H1 (cell line): ENCODE measurements at regions not wholly inside any gene's neighbourhood (a gene's known extent, or its start where the extent isn't known, plus 50 kb on each side); places are given as distances from the start of the nearest gene placed in this dataset.
"Not testable (repeated sequence)": the region's sequence is repeated elsewhere in the genome, so short reads cannot be mapped to it uniquely, and the experiment has no call there.

Experiments used
- CTCF ChIA-PET: fragments of 300-600 bp; sonication (Branson Sonifier 250); formaldehyde crosslinking; loops from one replicate; lab custom pipeline; 2021; ENCODE audit not compliant: partially characterized antibody; lab: Charles Lee
- POLR2A ChIA-PET: fragments of 300-600 bp; sonication (Branson Sonifier 250); formaldehyde crosslinking; loops from one replicate; lab custom pipeline; 2021; ENCODE audit warnings: inconsistent platforms; ENCODE audit not compliant: partially characterized antibody; lab: Charles Lee
- DNase-seq, 2 experiments: peaks; one replicate each; pipeline versions ENCODE4 v3.0.0 to v3.0.0-alpha.2; 2010 to 2022; ENCODE audit warnings: low spot score in 2 of 2, low read depth in 1 of 2, mixed read lengths in 1 of 2
- FAIRE-seq: peaks from 2 replicates; lab custom pipeline; 2011; peaks lifted over from hg19 to GRCh38; lab: Jason Lieb, UNC
- H2AFZ ChIP-seq: 2 replicates; pipeline ENCODE4 v1.8.1; 2012; ENCODE audit warnings: low read length, inconsistent platforms
- H2AK5ac ChIP-seq: 2 replicates; pipeline ENCODE4 v1.6.1; 2013; ENCODE audit warnings: low read depth, low read length
- H2BK120ac ChIP-seq: replicated peaks from 2 replicates; pipeline ENCODE3; 2013; ENCODE audit warnings: low read depth, low read length, inconsistent platforms
- H2BK12ac ChIP-seq: 2 replicates; pipeline ENCODE4 v1.6.1; 2013; ENCODE audit warnings: low read depth, low read length
- H2BK15ac ChIP-seq: 2 replicates; pipeline ENCODE4 v1.6.1; 2013; ENCODE audit warnings: low read length
- H2BK20ac ChIP-seq: 2 replicates; pipeline ENCODE4 v1.6.1; 2013; ENCODE audit warnings: low read length
- H2BK5ac ChIP-seq: 2 replicates; pipeline ENCODE4 v1.6.1; 2013; ENCODE audit warnings: low read depth, low read length
- H3K14ac ChIP-seq: 2 replicates; pipeline ENCODE4 v1.6.1; 2013; ENCODE audit warnings: inconsistent platforms; ENCODE audit not compliant: insufficient read length
- H3K18ac ChIP-seq: 2 replicates; pipeline ENCODE4 v1.6.1; 2013; ENCODE audit warnings: low read length; ENCODE audit errors: extremely low read depth
- H3K23ac ChIP-seq: 2 replicates; pipeline ENCODE4 v1.6.1; 2013; ENCODE audit warnings: inconsistent platforms; ENCODE audit not compliant: insufficient read length
- H3K23me2 ChIP-seq: 2 replicates; pipeline ENCODE4 v1.6.1; 2013; ENCODE audit warnings: low read depth, low read length
- H3K27ac ChIP-seq: 2 replicates; pipeline ENCODE4 v1.6.1; 2011; ENCODE audit warnings: low read depth, low read length, inconsistent platforms
- H3K27me3 ChIP-seq, 4 experiments: replicated peaks in 1 of 4; 1 replicate in 1 of 4; 2 replicates in 3 of 4; pipeline versions ENCODE4 v1.6.1 to v1.8.1; 2011 to 2013; ENCODE audit warnings: low read length in 3 of 4, mild to moderate bottlenecking in 3 of 4, inconsistent platforms in 2 of 4, mixed read lengths in 2 of 4, moderate library complexity in 1 of 4; ENCODE audit not compliant: control insufficient read depth in 3 of 4, insufficient read depth in 3 of 4; ENCODE audit errors: extremely low read depth in 1 of 4
- H3K36me3 ChIP-seq, 4 experiments: 2 replicates each; pipeline versions ENCODE4 v1.6.1 to v1.8.1; 2011 to 2013; ENCODE audit warnings: mild to moderate bottlenecking in 4 of 4, low read length in 3 of 4, moderate library complexity in 2 of 4, control low read depth in 1 of 4, inconsistent platforms in 1 of 4; ENCODE audit not compliant: insufficient read depth in 4 of 4, control insufficient read depth in 2 of 4
- H3K4ac ChIP-seq: replicated peaks from 2 replicates; pipeline ENCODE3; 2013; ENCODE audit warnings: low read length, low read depth, mixed read lengths, inconsistent platforms; ENCODE audit not compliant: insufficient read length
- H3K4me1 ChIP-seq, 4 experiments: replicated peaks in 1 of 4; 1 replicate in 1 of 4; 2 replicates in 3 of 4; pipeline versions ENCODE4 v1.6.1 to v1.8.1; 2011 to 2013; ENCODE audit warnings: low read length in 3 of 4, inconsistent platforms in 2 of 4, mixed read lengths in 1 of 4; ENCODE audit not compliant: insufficient read depth in 4 of 4, control insufficient read depth in 3 of 4
- H3K4me2 ChIP-seq, 2 experiments: 2 replicates each; pipeline versions ENCODE4 v1.6.1 to v1.8.1; 2011 to 2013; ENCODE audit warnings: low read depth in 2 of 2, low read length in 2 of 2, control low read depth in 1 of 2, inconsistent platforms in 1 of 2, mild to moderate bottlenecking in 1 of 2; ENCODE audit not compliant: insufficient read depth in 1 of 2
- H3K4me3 ChIP-seq, 4 experiments: fragments of 200-600, 300-600 bp in 1 of 4; sonication (generic), shearing (Covaris generic), sonication (Bioruptor Twin) in 1 of 4; 2 replicates each; pipeline versions ENCODE4 v1.5.1 to v1.8.1; 2011 to 2016; ENCODE audit warnings: low read length in 4 of 4, low read depth in 3 of 4, control low read depth in 2 of 4, inconsistent platforms in 2 of 4, mild to moderate bottlenecking in 2 of 4, mixed read lengths in 1 of 4, moderate library complexity in 1 of 4; ENCODE audit not compliant: insufficient read depth in 2 of 4; ENCODE audit errors: extremely low read depth in 1 of 4
- H3K56ac ChIP-seq: replicated peaks from 2 replicates; pipeline ENCODE3; 2013; ENCODE audit warnings: low read depth, mild to moderate bottlenecking, mixed read lengths, low read length, inconsistent platforms; ENCODE audit not compliant: insufficient read length
- H3K79me1 ChIP-seq: 2 replicates; pipeline ENCODE4 v1.6.1; 2013; ENCODE audit warnings: low read depth, low read length, control low read depth
- H3K79me2 ChIP-seq, 2 experiments: 2 replicates each; pipeline versions ENCODE4 v1.6.1 to v1.8.1; 2012 to 2013; ENCODE audit warnings: low read length in 2 of 2, mild to moderate bottlenecking in 2 of 2, inconsistent platforms in 1 of 2; ENCODE audit not compliant: insufficient read depth in 2 of 2, control insufficient read depth in 1 of 2
- H3K9ac ChIP-seq, 4 experiments: replicated peaks in 1 of 4; 1 replicate in 1 of 4; 2 replicates in 3 of 4; pipeline versions ENCODE4 v1.6.1 to v1.8.1; 2011 to 2013; ENCODE audit warnings: low read depth in 3 of 4, low read length in 3 of 4, control low read depth in 2 of 4, mild to moderate bottlenecking in 2 of 4, moderate library complexity in 2 of 4, inconsistent platforms in 1 of 4; ENCODE audit errors: extremely low read depth in 1 of 4
- H3K9me3 ChIP-seq, 2 experiments: 2 replicates each; pipeline versions ENCODE4 v1.6.1 to v1.8.1; 2012 to 2013; ENCODE audit warnings: mild to moderate bottlenecking in 2 of 2, moderate library complexity in 2 of 2, control low read depth in 1 of 2, inconsistent platforms in 1 of 2, low read depth in 1 of 2, low read length in 1 of 2, mixed read lengths in 1 of 2; ENCODE audit not compliant: insufficient read depth in 2 of 2
- H4K20me1 ChIP-seq, 2 experiments: replicated peaks in 1 of 2; 2 replicates each; pipeline versions ENCODE3 to v1.8.1; 2011 to 2013; ENCODE audit warnings: inconsistent platforms in 2 of 2, low read length in 2 of 2, mild to moderate bottlenecking in 1 of 2; ENCODE audit not compliant: insufficient read depth in 2 of 2, control insufficient read depth in 1 of 2
- H4K5ac ChIP-seq: 2 replicates; pipeline ENCODE4 v1.6.1; 2013; ENCODE audit warnings: low read length, low read depth, mixed read lengths, inconsistent platforms; ENCODE audit not compliant: insufficient read length
- H4K8ac ChIP-seq: 2 replicates; pipeline ENCODE4 v1.8.0; 2013; ENCODE audit warnings: mild to moderate bottlenecking, moderate library complexity, low read length, inconsistent platforms; ENCODE audit not compliant: insufficient read depth; ENCODE audit errors: extremely low read depth
- H4K91ac ChIP-seq: replicated peaks from 2 replicates; pipeline ENCODE3; 2013; ENCODE audit warnings: low read length, mixed read lengths, inconsistent platforms; ENCODE audit not compliant: insufficient read length
- WGBS, 2 experiments: shearing (Covaris generic) in 1 of 2; methylation state at CpG; one replicate each; pipeline versions ENCODE4 v1.1.6 to v1.1.7; 2013 to 2015; ENCODE audit warnings: low lambda C conversion rate in 2 of 2, mixed read lengths in 2 of 2, inconsistent platforms in 1 of 2, low coverage in 1 of 2, missing lambda C conversion rate in 1 of 2; ENCODE audit not compliant: insufficient replicate concordance in 2 of 2, insufficient coverage in 1 of 2, insufficient read length in 1 of 2; ENCODE audit errors: extremely low coverage in 1 of 2, missing lambda C conversion rate in 1 of 2; 5-methylcytosine and 5-hydroxymethylcytosine counted together

- H4K8ac ChIP-seq, H3K9me3 ChIP-seq, H3K27me3 ChIP-seq, H3K4me2 ChIP-seq, POLR2A ChIA-PET, H3K4me1 ChIP-seq, H3K23me2 ChIP-seq, H3K56ac ChIP-seq, H2BK5ac ChIP-seq, H2AK5ac ChIP-seq, FAIRE-seq, H4K91ac ChIP-seq, H2BK15ac ChIP-seq, H2BK12ac ChIP-seq, H3K4me3 ChIP-seq, H3K9ac ChIP-seq, H3K14ac ChIP-seq, H2AFZ ChIP-seq, H2BK20ac ChIP-seq, H2BK120ac ChIP-seq, H3K79me2 ChIP-seq, H3K18ac ChIP-seq, DNase-seq, H3K36me3 ChIP-seq, H3K23ac ChIP-seq, H4K5ac ChIP-seq, H3K4ac ChIP-seq, H4K20me1 ChIP-seq, H3K27ac ChIP-seq, CTCF ChIA-PET, H3K79me1 ChIP-seq: not testable (repeated sequence)
- 91% methylated on average over 29 of the region's 46 CpGs; no CpG with 5 or more reads in 1 of the 2 experiments for WGBS, 2 experiments
These were observed 228.6 kb downstream of the KLF6 start for GRCh38 chr10:3556191-3557017.
